ENCODE measurements at regions not wholly inside any gene's neighbourhood (a gene's known extent, or its start where the extent isn't known, plus 50 kb on each side); places are given as distances from the start of the nearest gene placed in this dataset.

DNA sequence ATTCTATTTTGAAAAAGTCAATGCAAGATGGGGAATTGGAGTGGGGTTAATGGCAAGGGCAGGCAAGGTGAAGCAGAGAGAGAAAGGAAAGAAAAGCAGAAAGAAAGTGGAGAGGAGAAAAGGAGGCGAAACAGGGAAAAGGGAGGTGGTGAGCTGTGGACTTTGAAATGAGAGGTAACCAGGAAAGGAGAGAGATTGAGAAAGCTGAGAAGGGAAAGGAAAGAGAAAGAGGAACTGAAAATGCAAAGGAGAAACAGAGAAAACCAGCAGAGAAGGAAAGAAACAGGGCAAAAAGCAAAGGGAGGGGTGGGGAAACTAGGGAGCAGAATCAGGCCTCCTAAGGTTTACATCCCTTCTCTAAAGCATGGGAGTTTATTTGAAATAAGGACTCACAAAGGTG lies 72.5 kb upstream of the TPK1 start:
- Histone ChIP-seq H3K9me3 (replicated peaks in 1 of 11) (peaks cover 0 to 4% (median 0%) of the 10 kb centered on the region in 11 experiments; a peak in 2 of 22 replicates), H4K20me1 (no peaks in the 10 kb centered on the region), H3K27ac (peak overlapping the region in 10 of 11 experiments; percentile 50 to 79 (median 68); a peak in 21 of 22 replicates), H3K4me1 (peaks cover 31 to 56% (median 45%) of the 10 kb centered on the region in 10 experiments), H3K9ac (peak overlapping the region; percentile 1 to 60 (median 41); a peak in 18 of 22 replicates), H3K27me3 (no peaks in the 10 kb centered on the region), H3K36me3 (no peaks in the 10 kb centered on the region), H3K4me3 (peak overlapping the region in 6 of 10 experiments; percentile 3 to 29 (median 16); a peak in 8 of 20 replicates), H3K4me2 (peak overlapping the region; percentile 78 to 96 (median 86))
- TF ChIP-seq Cebpa-rat (IDR thresholded peaks at IDR 0.05) = no peak

DNA sequence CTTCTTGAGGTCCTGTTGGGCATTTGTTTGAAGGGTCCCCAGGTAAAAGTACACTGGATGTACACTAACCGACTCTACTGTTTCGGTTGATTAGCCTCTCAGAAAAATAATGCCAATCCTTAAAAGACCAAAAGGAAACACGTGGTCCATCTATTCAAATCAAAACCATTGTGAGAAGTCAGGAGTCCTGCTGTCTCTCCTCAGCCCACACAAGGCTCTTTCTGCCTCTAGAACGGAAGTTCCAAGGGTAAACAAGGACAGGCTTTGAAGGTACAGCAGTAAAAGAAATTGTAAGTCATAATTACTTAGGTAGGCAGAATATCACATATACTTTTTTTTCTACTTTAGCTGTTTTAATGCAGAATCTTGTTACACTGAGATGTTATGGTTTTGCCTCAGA lies 71.7 kb upstream of the TPK1 start:
- Histone ChIP-seq H3K27me3 (no peaks in the 10 kb centered on the region), H3K9ac (peak overlapping the region in 8 of 11 experiments; percentile 37 to 60 (median 46); a peak in 13 of 22 replicates), H3K9me3 (replicated peaks in 1 of 11) (peaks cover 0 to 4% (median 0%) of the 10 kb centered on the region in 11 experiments; a peak in 2 of 22 replicates), H3K4me1 (peaks cover 31 to 56% (median 45%) of the 10 kb centered on the region in 10 experiments), H3K4me3 (peak overlapping the region in 2 of 10 experiments; percentile 29; a peak in 4 of 20 replicates), H3K4me2 (peak overlapping the region; percentile 78 to 96 (median 86)), H3K27ac (peak overlapping the region in 10 of 11 experiments; percentile 50 to 79 (median 68); a peak in 20 of 22 replicates), H4K20me1 (no peaks in the 10 kb centered on the region), H3K36me3 (no peaks in the 10 kb centered on the region)
- no peak for TF ChIP-seq Cebpa-rat (IDR thresholded peaks at IDR 0.05)

DNA sequence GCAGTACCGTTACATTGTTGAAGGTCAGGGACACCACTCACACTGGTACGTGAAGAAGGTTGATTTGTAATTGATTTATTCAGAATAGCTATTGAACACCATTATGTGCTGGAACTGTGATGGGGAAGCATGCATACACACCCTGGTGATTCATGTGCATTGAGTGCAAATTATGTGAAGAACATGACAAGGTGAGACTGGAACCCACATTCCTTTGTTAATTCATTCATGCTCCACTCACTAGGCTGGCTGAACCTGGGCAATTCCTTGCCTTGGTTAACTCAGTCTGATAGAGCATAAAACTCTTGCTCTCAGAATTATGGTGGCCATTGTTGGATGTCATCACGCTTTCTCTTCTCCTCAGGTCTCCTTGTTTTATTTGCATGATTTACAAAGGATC lies 67.3 kb upstream of the TPK1 start:
- H3K9ac ChIP-seq = no peak overlapping the region
- no peaks in the 10 kb centered on the region for H3K36me3 ChIP-seq
- no peak overlapping the region for H3K4me3 ChIP-seq

DNA sequence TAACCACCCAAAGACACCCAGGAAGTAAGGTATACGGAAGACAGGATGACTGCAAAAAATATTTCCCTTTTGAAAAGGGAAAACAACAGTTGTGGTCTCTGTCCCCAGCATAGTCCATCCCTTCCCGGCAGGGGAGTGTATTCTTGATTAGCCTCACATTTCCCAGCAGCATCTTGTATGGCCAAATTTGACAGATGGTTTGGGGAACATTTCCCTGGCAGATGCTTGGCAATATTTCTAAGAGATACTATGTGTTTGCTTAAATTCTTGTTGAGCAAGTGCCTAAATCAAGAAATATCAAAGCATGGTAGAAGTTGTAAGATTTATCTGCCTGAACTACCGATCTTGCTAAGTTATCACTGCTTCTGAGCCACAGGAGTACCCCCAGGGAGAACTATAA lies 56.9 kb upstream of the TPK1 start:
- H4K20me1 ChIP-seq = no peaks in the 10 kb centered on the region
- peaks cover 0 to 14% (median 0%) of the 10 kb centered on the region in 10 experiments; a peak in 5 of 20 replicates for H3K4me1 ChIP-seq
- TF ChIP-seq Cebpa-rat (IDR thresholded peaks at IDR 0.05) = no peak
- no peaks in the 10 kb centered on the region for H3K27me3 ChIP-seq
- no peak overlapping the region for H3K4me3 ChIP-seq
- H3K9ac ChIP-seq = no peak overlapping the region
- H3K36me3 ChIP-seq = no peaks in the 10 kb centered on the region
- no peaks in the 10 kb centered on the region for H3K9me3 ChIP-seq (replicated peaks in 1 of 11)
- no peak overlapping the region for H3K4me2 ChIP-seq
- no peak overlapping the region for H3K27ac ChIP-seq

More for the DNA sequence above, 67.3 kb upstream of the TPK1 start:
- no peak for TF ChIP-seq Cebpa-rat (IDR thresholded peaks at IDR 0.05)
- no peak overlapping the region for H3K4me2 ChIP-seq
- peaks cover 14 to 17% (median 16%) of the 10 kb centered on the region in 10 experiments for H3K4me1 ChIP-seq
- H3K9me3 ChIP-seq (replicated peaks in 1 of 11) = peaks cover 0 to 18% (median 14%) of the 10 kb centered on the region in 11 experiments; a peak in 14 of 22 replicates
- H4K20me1 ChIP-seq = no peaks in the 10 kb centered on the region
- no peaks in the 10 kb centered on the region for H3K27me3 ChIP-seq
- H3K27ac ChIP-seq = no peak overlapping the region
